ENCODE measurements at regions not wholly inside any gene's neighbourhood (a gene's known extent, or its start where the extent isn't known, plus 50 kb on each side); places are given as distances from the start of the nearest gene placed in this dataset.

DNA sequence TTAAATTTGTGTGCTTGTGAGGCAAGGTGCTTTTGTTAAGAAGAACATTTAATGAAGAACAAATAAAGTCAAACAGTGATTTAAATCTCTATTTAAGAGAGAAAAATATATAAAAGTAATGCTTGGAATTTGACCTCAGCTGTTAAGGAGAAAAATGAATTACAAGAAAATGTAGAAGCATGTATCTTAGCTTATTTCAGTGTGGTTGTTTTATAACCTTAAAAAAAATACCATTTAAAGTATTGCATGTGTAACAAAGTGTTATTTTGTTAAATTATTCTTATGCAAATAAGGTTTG, 537.0 kb upstream of the SPRY2 start:
- TF ChIP-seq USF2 (IDR thresholded peaks at IDR 0.05; ENCODE audit: low read depth, low read length) (no peak), CHD1 (IDR thresholded peaks at IDR 0.05; ENCODE audit: low read depth, low read length) (no peak), POLR2A (IDR thresholded peaks at IDR 0.05; ENCODE audit: low read depth, low read length) (no peak), CEBPB (IDR thresholded peaks at IDR 0.05; ENCODE audit: low read depth, low read length) (no peak), SMC3 (IDR thresholded peaks at IDR 0.05; ENCODE audit: low read depth, low read length) (no peak), RAD21 (IDR thresholded peaks at IDR 0.05; ENCODE audit: low read length) (no peak), FOS (IDR thresholded peaks at IDR 0.05; ENCODE audit: low read depth, low read length) (no peak), RCOR1 (IDR thresholded peaks at IDR 0.05; ENCODE audit: insufficient replicate concordance, low read length) (no peak)
- TF ChIP-seq, protein P1, sequence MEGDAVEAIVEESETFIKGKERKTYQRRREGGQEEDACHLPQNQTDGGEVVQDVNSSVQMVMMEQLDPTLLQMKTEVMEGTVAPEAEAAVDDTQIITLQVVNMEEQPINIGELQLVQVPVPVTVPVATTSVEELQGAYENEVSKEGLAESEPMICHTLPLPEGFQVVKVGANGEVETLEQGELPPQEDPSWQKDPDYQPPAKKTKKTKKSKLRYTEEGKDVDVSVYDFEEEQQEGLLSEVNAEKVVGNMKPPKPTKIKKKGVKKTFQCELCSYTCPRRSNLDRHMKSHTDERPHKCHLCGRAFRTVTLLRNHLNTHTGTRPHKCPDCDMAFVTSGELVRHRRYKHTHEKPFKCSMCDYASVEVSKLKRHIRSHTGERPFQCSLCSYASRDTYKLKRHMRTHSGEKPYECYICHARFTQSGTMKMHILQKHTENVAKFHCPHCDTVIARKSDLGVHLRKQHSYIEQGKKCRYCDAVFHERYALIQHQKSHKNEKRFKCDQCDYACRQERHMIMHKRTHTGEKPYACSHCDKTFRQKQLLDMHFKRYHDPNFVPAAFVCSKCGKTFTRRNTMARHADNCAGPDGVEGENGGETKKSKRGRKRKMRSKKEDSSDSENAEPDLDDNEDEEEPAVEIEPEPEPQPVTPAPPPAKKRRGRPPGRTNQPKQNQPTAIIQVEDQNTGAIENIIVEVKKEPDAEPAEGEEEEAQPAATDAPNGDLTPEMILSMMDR (conservative IDR thresholded peaks at IDR 0.05; ENCODE audit: low read depth, low read length), result no peak
- TF ChIP-seq, protein P2, sequence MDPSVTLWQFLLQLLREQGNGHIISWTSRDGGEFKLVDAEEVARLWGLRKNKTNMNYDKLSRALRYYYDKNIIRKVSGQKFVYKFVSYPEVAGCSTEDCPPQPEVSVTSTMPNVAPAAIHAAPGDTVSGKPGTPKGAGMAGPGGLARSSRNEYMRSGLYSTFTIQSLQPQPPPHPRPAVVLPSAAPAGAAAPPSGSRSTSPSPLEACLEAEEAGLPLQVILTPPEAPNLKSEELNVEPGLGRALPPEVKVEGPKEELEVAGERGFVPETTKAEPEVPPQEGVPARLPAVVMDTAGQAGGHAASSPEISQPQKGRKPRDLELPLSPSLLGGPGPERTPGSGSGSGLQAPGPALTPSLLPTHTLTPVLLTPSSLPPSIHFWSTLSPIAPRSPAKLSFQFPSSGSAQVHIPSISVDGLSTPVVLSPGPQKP (IDR thresholded peaks at IDR 0.05; ENCODE audit: borderline replicate concordance, low read depth, low read length), result no peak

Data from IMR-90 (cell line).